ENCODE measurements at regions not wholly inside any gene's neighbourhood (a gene's known extent, or its start where the extent isn't known, plus 50 kb on each side); places are given as distances from the start of the nearest gene placed in this dataset.

DNA sequence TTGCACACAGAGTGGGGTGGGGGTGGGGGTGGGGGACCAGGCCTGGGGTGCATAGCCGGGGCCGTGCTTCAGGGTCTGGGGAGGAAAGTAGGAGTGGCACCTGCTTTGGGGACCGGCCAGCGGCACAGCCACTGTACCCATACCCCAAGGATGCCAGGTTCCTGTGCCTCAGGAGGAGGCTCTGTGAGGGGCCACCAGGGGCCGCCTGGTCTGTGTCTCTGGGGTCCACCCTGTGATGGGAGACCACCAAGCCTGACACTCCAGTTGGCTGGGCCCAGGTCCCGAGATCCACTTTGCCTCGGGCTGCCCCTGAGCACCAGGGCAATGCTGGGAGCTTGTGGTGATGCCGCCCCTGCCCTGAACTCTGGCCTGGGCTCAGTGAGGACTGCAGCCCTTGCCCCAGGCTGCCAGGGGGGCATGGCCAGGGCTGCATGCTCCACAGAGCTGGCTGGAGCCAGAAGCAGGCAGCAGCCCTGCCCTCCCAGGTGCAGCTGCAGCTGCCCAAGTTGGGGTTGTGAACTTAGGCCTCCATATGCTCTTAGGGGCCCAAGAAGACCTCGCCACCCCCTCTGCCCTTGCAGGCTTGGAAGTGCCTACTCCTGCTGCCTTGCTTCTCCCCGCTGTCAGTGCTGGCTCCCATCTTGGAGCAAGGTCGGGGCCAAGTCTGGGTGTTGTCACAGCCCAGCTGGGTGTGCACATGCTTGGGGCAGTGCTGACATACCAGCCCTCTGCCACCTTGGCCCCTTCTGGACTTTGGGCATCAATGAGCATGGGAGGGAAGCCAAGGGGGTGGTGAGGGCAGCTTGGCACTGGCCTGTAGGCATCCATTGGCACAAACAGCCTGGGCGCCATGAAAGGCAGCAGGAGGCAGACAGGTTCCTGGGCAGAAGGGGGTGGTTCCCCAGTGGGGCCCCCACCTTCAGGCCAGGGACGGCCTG lies 123.3 kb upstream of the THY1 start:
- no peak for DNase-seq (ENCODE audit: low read depth)

GRCh38 chr11:119540370-119541125 lies 117.6 kb upstream of the THY1 start:
- no peak for DNase-seq (ENCODE audit: low read depth)
- no peak overlapping the region for H3K4me3 ChIP-seq (ENCODE audit: low read depth, low read length)
- TF ChIP-seq CTCF (IDR thresholded peaks at IDR 0.05; ENCODE audit: low read depth, low read length, missing control alignments), result no peak

More for the DNA sequence above, 123.3 kb upstream of the THY1 start:
- TF ChIP-seq CTCF (IDR thresholded peaks at IDR 0.05; ENCODE audit: low read depth, low read length, missing control alignments), result no peak
- H3K4me3 ChIP-seq (ENCODE audit: low read depth, low read length), result no peak overlapping the region

GRCh38 chr11:119539583-119539982 lies 116.6 kb upstream of the THY1 start:
- DNase-seq (ENCODE audit: low read depth), result no peak
- no peak for TF ChIP-seq CTCF (IDR thresholded peaks at IDR 0.05; ENCODE audit: low read depth, low read length, missing control alignments)
- H3K4me3 ChIP-seq (ENCODE audit: low read depth, low read length), result no peak overlapping the region

DNA sequence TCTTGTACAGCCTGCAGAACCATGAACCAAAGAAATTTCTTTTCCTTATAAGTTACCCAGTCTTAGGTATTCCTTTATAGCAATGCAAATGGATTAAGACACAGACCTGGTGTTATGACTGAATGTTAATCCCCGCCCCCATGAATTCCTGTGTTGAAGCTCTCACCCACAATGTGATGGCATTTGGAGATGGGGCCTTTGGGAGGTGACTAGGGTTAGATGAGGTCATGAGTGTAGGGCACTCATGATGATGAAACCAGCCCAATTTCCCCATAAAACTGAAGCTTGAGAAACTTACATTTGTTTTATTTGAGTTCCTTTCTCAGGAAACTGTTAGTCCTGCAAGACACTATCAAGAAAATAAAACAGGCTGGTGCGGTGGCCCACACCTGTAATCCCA lies 115.8 kb upstream of the THY1 start:
- DNase-seq (ENCODE audit: low read depth), result no peak
- H3K4me3 ChIP-seq (ENCODE audit: low read depth, low read length), result no peak overlapping the region
- TF ChIP-seq CTCF (IDR thresholded peaks at IDR 0.05; ENCODE audit: low read depth, low read length, missing control alignments), result no peak

- no peak for DNase-seq (ENCODE audit: low read depth)
- no peak for TF ChIP-seq CTCF (IDR thresholded peaks at IDR 0.05; ENCODE audit: low read depth, low read length, missing control alignments)
- no peak overlapping the region for H3K4me3 ChIP-seq (ENCODE audit: low read depth, low read length)
Measured at GRCh38 chr11:119537306-119538253, 114.6 kb upstream of the THY1 start.

GRCh38 chr11:119536801-119537200 lies 113.8 kb upstream of the THY1 start:
- no peak overlapping the region for H3K4me3 ChIP-seq (ENCODE audit: low read depth, low read length)
- TF ChIP-seq CTCF (IDR thresholded peaks at IDR 0.05; ENCODE audit: low read depth, low read length, missing control alignments), result no peak
- DNase-seq (ENCODE audit: low read depth), result no peak
